ENCODE measurements at regions not wholly inside any gene's neighbourhood (a gene's known extent, or its start where the extent isn't known, plus 50 kb on each side); places are given as distances from the start of the nearest gene placed in this dataset.

DNA sequence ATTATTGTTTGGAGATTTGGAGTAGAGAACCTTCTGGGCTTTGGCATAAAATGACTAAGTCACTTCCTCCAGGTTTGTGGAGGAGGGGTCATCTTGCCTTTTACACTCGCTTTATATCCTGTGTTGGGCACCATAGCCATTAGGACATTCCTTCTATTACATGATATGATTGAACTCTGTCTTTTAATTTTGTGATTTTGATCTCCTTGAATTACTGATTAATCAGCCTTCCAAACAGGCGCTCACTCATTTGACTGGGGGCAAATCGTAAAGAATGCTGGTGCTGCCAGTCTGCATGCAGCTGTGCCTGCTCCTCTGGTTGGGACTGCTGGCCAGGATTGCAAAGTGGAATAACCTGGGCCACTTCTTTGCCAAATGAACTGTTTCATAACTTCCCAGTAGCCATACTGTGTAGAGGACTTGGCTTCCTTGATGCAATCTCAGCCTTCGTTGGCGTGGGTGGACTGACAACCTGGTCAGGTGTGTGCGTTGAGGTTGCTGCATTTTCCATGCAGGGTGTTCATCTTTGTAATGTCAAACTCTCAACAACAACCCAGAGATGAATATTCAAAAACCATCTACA lies 65.9 kb upstream of the RAB11FIP2 start:
- no peaks in the 10 kb centered on the region for H3K9me3 ChIP-seq (ENCODE audit: low read depth, low read length)
- H3K27ac ChIP-seq (ENCODE audit: low read depth, low read length) = no peak overlapping the region
- no peak overlapping the region for H3K4me2 ChIP-seq (ENCODE audit: insufficient read depth, low read length)
- peaks cover 4% of the 10 kb centered on the region for H3K4me1 ChIP-seq (ENCODE audit: insufficient read depth, low read length)
- DNase-seq (ENCODE audit: insufficient read length, low spot score, missing footprints) = no peak
- H3K4me3 ChIP-seq (ENCODE audit: insufficient read depth, low read length) = no peak overlapping the region
- H2AFZ ChIP-seq (ENCODE audit: low read length) = no peak overlapping the region
- H4K20me1 ChIP-seq (ENCODE audit: insufficient read depth, low read length) = no peaks in the 10 kb centered on the region
- TF ChIP-seq, protein P1, sequence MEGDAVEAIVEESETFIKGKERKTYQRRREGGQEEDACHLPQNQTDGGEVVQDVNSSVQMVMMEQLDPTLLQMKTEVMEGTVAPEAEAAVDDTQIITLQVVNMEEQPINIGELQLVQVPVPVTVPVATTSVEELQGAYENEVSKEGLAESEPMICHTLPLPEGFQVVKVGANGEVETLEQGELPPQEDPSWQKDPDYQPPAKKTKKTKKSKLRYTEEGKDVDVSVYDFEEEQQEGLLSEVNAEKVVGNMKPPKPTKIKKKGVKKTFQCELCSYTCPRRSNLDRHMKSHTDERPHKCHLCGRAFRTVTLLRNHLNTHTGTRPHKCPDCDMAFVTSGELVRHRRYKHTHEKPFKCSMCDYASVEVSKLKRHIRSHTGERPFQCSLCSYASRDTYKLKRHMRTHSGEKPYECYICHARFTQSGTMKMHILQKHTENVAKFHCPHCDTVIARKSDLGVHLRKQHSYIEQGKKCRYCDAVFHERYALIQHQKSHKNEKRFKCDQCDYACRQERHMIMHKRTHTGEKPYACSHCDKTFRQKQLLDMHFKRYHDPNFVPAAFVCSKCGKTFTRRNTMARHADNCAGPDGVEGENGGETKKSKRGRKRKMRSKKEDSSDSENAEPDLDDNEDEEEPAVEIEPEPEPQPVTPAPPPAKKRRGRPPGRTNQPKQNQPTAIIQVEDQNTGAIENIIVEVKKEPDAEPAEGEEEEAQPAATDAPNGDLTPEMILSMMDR (IDR thresholded peaks at IDR 0.05; ENCODE audit: extremely low read depth, low read depth, low read length) = no peak
- H3K27me3 ChIP-seq (ENCODE audit: insufficient read depth, low read length) = no peaks in the 10 kb centered on the region
- H3K36me3 ChIP-seq (ENCODE audit: insufficient read depth, low read length) = no peaks in the 10 kb centered on the region
- H3K79me2 ChIP-seq (ENCODE audit: insufficient read depth, low read length) = no peaks in the 10 kb centered on the region

DNA sequence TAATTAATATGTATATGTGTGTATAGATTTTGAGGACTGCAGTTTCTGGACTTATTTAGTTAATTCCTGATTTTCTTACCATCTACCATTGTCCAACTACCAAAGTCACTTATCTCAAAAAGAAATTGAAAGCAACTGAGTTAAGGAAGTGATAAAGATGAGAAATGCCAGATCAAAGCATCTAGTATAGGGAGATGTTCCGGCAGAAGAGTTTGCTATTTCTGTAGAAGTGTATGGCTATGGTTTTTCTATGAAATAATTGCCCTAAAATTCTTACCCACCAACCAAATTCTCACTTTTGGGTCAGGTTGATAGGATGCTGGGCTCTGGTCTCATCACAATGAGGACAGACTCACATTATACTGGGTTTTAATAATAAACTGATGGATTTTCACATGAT lies 64.0 kb upstream of the RAB11FIP2 start:
- Histone ChIP-seq H3K4me1 (ENCODE audit: insufficient read depth, low read length) (peaks cover 4% of the 10 kb centered on the region), H3K79me2 (ENCODE audit: insufficient read depth, low read length) (no peaks in the 10 kb centered on the region), H3K4me3 (ENCODE audit: insufficient read depth, low read length) (no peak overlapping the region), H3K27me3 (ENCODE audit: insufficient read depth, low read length) (no peaks in the 10 kb centered on the region), H4K20me1 (ENCODE audit: insufficient read depth, low read length) (no peaks in the 10 kb centered on the region), H3K4me2 (ENCODE audit: insufficient read depth, low read length) (no peak overlapping the region), H3K9me3 (ENCODE audit: low read depth, low read length) (no peaks in the 10 kb centered on the region), H3K27ac (ENCODE audit: low read depth, low read length) (no peak overlapping the region), H3K36me3 (ENCODE audit: insufficient read depth, low read length) (no peaks in the 10 kb centered on the region), H2AFZ (ENCODE audit: low read length) (no peak overlapping the region)
- TF ChIP-seq, protein P1 (IDR thresholded peaks at IDR 0.05; ENCODE audit: extremely low read depth, low read depth, low read length) = no peak
- no peak for DNase-seq (ENCODE audit: insufficient read length, low spot score, missing footprints)

DNA sequence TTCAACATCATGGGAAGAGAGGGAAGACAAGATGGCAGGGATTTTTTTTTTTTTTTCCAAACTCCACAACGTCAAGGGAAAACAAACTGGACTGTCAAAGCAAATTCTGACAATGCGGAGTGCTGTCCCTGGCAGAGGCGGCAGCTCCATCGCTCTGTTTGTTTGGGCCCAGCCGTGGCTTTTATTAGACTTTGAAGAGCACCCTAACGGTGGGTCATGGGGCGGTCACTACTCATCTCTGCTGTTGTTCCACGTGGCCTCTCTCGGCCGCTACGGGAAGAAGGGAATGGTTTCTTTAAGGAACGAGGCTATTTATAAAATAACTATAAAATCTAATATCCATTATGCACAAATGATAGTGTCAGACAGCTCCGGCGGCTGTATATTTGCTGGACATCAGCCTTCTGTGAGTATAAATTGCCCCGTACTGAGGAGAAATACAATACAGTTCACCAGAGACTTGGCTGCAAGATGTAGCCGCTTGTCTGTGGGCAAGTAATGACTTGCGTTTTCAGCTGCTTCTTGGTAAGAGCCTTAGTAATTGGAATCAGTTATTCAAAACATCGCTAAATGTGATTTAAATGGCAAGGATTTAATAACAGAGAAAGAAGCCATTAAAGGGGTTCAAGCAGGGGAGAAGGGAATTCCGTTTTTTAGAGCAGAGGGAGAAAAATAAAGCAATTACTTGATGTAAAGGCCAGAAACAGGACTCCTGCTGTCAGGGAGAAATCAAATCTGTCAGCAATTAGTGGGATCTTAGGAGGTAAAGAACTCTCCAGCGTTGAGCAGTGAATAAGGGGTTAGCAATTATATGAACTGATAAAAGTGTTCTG lies 61.7 kb upstream of the RAB11FIP2 start:
- DNase-seq (ENCODE audit: insufficient read length, low spot score, missing footprints) = no peak
- Histone ChIP-seq H3K4me2 (ENCODE audit: insufficient read depth, low read length) (peak overlapping the region; percentile 73), H3K9me3 (ENCODE audit: low read depth, low read length) (no peaks in the 10 kb centered on the region), H3K4me3 (ENCODE audit: insufficient read depth, low read length) (peak overlapping the region; percentile 49), H3K4me1 (ENCODE audit: insufficient read depth, low read length) (peaks cover 4% of the 10 kb centered on the region), H3K27me3 (ENCODE audit: insufficient read depth, low read length) (no peaks in the 10 kb centered on the region), H2AFZ (ENCODE audit: low read length) (peak overlapping the region; percentile 63), H3K36me3 (ENCODE audit: insufficient read depth, low read length) (no peaks in the 10 kb centered on the region), H3K79me2 (ENCODE audit: insufficient read depth, low read length) (no peaks in the 10 kb centered on the region), H3K27ac (ENCODE audit: low read depth, low read length) (no peak overlapping the region), H4K20me1 (ENCODE audit: insufficient read depth, low read length) (no peaks in the 10 kb centered on the region)
- TF ChIP-seq, protein P1 (IDR thresholded peaks at IDR 0.05; ENCODE audit: extremely low read depth, low read depth, low read length) = no peak

DNA sequence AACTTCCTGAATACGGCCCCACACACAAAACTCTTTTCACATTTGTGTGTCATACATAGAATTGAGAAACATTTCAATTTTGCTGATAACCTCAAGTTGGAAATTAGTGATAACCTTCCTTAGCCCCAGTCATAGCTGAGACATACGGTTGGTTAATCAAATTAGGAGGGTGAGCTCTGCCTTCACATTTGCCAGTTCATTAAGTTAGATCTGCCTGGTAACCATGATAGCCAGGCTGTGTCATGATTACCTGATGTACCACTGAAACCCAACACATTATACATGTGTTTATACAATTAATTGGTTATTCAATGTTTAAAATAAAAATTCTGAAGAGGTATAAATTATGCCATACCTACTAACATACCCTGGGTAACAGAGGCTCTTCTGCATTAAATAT lies 60.8 kb upstream of the RAB11FIP2 start:
- Histone ChIP-seq H3K27ac (ENCODE audit: low read depth, low read length) (no peak overlapping the region), H3K4me3 (ENCODE audit: insufficient read depth, low read length) (no peak overlapping the region), H3K79me2 (ENCODE audit: insufficient read depth, low read length) (no peaks in the 10 kb centered on the region), H3K9me3 (ENCODE audit: low read depth, low read length) (no peaks in the 10 kb centered on the region), H4K20me1 (ENCODE audit: insufficient read depth, low read length) (no peaks in the 10 kb centered on the region), H2AFZ (ENCODE audit: low read length) (no peak overlapping the region), H3K36me3 (ENCODE audit: insufficient read depth, low read length) (no peaks in the 10 kb centered on the region), H3K4me2 (ENCODE audit: insufficient read depth, low read length) (no peak overlapping the region), H3K4me1 (ENCODE audit: insufficient read depth, low read length) (peaks cover 5% of the 10 kb centered on the region), H3K27me3 (ENCODE audit: insufficient read depth, low read length) (no peaks in the 10 kb centered on the region)
- no peak for DNase-seq (ENCODE audit: insufficient read length, low spot score, missing footprints)
- TF ChIP-seq, protein P1 (IDR thresholded peaks at IDR 0.05; ENCODE audit: extremely low read depth, low read depth, low read length) = no peak

Measured in osteoblast (primary cell).